HG02973 (cell line): ENCODE measurements at regions not wholly inside any gene's neighbourhood (a gene's known extent, or its start where the extent isn't known, plus 50 kb on each side); places are given as distances from the start of the nearest gene placed in this dataset.
"Not testable (repeated sequence)": the region's sequence is repeated elsewhere in the genome, so short reads cannot be mapped to it uniquely, and the experiment has no call there.

ENCODE experiments used
- ATAC-seq: cut with Tn5 transposase; IDR thresholded peaks from one replicate; pipeline ENCODE4 v1.9.1; 2021; ENCODE audit warnings: moderate library complexity; ENCODE audit not compliant: unreplicated experiment

GRCh38 chrX:65831268-65831667, 163.8 kb downstream of the MSN start:
- no peak for ATAC-seq

GRCh38 chrX:65828599-65828998, 161.1 kb downstream of the MSN start:
- no peak for ATAC-seq

GRCh38 chrX:65825226-65825625, 157.8 kb downstream of the MSN start:
- not testable (repeated sequence) for ATAC-seq

- ATAC-seq, result peak; percentile 74
Observed at GRCh38 chrX:65821721-65822496, 154.5 kb downstream of the MSN start.

- ATAC-seq, result not testable (repeated sequence)
Observed at GRCh38 chrX:65819983-65820382, 152.5 kb downstream of the MSN start.

- ATAC-seq, result no peak
Observed at GRCh38 chrX:65813245-65813644, 145.8 kb downstream of the MSN start.

GRCh38 chrX:65811558-65812228, 144.2 kb downstream of the MSN start:
- ATAC-seq, result no peak
